ENCODE measurements at regions not wholly inside any gene's neighbourhood (a gene's known extent, or its start where the extent isn't known, plus 50 kb on each side); places are given as distances from the start of the nearest gene placed in this dataset.

GRCh38 chr10:112871021-112871420 is 79.0 kb upstream of the TCF7L2 start:
- DNase-seq (ENCODE audit: low spot score), result no peak

DNA sequence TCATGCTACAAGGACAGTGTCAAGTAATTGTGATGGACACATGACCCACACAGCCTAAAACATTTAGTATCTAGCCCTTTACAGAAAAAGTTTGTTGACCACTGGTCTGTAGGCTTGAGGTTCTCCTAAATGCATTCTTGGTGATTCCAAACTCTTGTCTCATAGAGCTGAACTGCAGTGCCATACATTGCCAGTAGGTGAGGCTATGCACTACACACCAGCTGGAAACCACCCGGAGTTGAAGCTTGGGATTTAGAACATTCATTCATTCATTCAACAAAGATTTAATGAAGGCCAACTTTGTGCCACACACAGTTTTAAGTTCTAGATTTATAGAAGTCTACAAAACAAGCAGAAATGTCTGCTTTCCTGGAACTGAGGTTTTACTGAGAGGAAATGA is 77.3 kb upstream of the TCF7L2 start:
- no peak for DNase-seq (ENCODE audit: low spot score)

DNA sequence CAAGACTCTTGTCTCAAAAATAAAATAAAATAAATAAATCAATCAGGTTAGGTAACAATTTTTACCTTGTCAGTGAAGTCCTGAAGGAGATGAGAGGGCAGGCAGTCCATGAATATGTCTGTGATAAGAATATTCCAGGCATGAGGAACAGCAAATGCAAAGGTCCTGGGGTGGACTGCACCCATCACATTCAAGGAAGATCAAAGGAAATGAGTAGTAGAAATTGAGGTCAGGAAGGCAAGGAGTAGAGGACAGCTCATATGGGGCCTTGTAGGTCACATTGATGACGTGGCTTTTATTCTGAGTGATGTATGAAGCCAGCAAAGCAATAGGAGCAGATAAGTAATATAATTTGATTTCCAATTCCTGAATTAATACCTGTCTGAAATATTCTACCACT is 76.5 kb upstream of the TCF7L2 start:
- DNase-seq (ENCODE audit: low spot score), result no peak

DNA sequence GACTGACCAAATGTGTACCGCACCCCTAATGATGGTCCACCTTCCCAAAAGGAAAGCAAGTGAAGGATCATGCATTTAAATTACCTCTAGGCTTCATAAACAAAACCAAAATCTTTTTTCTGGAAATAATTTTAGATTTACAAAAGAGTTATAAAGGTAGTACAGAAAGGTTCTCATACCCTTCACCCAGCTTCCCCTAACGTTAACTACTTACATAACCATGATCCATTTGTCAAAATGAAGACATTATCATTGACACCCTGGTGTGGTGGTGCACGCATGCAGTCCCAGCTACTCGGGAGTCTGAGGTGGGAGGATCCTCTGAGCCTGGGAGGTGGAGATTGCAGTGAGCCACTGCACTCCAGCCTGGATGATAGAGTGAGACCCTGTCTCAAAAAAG is 75.1 kb upstream of the TCF7L2 start:
- DNase-seq (ENCODE audit: low spot score), result no peak

DNA sequence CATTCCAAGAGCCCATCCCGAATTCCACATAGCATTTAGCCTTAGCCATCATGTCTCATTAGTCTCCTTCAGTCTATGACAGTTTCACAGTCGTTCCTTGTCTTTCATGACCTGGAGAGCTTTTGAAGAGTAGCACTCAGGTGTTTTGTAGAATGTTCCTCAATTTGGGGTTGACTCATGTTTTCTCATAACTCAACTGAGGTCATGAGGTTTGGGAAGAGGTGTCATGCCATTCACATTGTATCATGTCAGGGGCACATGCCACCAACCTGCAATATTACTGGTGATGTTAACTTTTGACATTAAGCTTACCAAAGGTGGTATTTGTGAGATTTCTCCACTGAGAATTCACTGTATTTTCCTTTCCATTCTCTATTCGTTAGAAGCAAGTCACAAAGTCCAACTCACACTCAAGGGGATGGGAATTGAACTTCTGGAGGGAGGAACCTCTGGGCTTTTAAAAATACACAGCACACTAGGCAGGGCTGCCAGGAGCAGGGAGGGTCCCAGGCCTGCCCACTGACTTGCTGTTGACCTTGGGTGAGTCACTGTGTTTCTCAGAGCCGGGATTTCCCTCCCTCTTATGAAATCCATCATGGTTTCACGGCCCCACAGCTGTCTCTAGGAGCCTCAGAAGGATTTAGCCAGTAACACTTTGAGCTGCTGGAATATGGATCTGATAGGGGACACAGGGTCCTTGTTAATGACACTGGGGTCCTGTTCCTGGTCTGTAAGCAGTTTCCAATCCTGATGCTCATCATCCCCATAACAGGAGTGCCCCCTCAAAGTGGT is 74.4 kb upstream of the TCF7L2 start:
- DNase-seq (ENCODE audit: low spot score), result no peak

DNA sequence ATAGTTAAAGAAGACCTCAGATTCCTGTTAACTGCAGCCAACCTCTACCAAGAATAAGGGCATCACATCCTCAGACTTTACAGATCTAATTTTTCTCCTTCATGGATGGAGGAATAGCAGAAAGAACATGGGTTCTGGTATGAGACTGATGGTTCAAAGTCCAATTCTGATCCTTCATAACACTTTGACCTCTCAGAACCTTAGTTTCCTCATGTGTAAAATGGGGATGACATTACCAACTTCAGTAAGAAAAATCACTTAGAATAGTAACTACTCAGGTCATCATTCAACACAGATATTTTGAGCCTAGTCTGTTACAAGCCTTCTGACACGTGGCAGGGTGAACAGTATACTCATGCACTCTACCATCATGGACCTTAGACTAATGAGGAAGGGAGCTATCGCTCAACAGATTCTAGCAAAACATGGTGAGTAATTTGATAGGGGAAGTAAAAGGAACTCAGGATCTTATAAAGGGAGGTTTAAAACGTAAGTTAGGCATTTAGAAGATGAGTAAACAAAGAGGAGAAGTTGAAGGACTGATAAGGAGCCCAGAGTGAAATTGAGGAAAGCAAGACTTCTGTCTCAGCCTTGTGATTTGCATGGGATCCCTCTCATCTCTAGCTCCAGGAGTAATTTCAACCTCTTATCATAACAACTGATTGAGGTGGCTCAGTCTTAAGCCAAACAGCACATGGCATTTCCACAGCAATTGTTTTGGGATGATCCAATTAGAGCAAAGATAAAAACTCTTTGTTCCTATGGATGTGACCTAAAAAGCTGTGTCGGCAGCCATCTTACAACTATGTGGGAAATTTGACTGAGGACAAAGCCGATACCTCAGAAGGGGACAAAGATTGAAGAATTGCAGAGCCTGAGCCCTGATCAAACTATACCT is 69.2 kb upstream of the TCF7L2 start:
- DNase-seq (ENCODE audit: low spot score), result no peak

GRCh38 chr10:112883360-112884178 is 66.5 kb upstream of the TCF7L2 start:
- DNase-seq (ENCODE audit: low spot score), result no peak

DNA sequence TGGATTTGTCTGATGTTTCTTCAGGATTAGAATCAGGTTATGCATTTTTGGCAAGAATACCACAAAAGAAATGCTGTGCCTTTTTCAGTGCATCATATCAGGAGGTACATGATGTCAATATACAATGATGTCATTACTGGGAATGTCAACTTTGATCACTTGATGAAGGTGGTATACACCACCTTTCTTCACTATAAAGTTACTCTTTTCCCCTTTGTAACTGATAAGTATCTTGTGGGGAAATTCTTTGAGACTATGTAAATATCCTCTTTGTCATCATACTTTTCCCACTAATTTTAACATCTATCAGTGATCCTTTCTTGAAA is 65.9 kb upstream of the TCF7L2 start:
- DNase-seq (ENCODE audit: low spot score), result no peak

- no peak for DNase-seq (ENCODE audit: low spot score)
Measured at GRCh38 chr10:112886463-112886862, 63.6 kb upstream of the TCF7L2 start.

DNA sequence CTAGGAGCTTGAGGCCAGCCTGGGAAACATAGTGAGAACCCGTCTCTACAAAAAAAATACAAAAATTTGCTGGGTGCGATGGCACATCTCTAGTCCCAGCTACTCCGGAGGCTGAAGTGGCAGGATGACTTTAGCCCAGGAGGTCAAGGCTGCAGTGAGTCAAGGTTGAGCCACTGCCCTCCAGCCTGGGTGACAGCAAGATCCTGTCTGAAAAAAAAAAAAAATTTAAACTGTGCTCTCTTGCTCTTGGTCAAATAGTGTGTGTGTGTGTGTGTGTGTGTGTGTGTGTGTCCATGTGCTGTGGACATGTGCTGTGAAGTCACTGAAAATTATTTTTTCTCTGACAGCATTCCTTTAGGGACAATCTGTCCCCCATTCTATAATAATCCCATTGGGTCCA is 62.1 kb upstream of the TCF7L2 start:
- DNase-seq (ENCODE audit: low spot score), result no peak

- DNase-seq (ENCODE audit: low spot score), result no peak
Measured at GRCh38 chr10:112895292-112895691, 54.8 kb upstream of the TCF7L2 start.

- DNase-seq (ENCODE audit: low spot score), result peak; percentile 78
Measured at GRCh38 chr10:112896273-112896672, 53.8 kb upstream of the TCF7L2 start.

DNA sequence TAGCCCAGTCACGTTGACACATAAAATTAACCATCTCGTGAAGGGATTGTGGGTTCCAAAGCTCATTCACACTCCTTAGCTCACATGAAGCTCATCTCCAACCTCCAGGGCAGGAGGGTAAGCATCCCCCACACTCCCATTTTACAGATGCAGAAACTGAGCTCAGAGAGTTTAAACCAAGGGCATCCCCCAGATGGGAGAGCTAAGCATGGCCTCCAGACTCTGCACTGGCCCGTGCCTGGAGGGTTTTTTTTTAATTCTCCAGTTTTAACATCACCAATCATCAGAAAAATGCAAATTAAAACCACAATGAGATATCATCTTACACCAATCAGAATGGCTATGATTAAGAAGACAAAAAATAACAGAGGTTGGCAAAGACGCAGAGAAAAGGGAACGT is 53.3 kb upstream of the TCF7L2 start:
- DNase-seq (ENCODE audit: low spot score), result no peak

- DNase-seq (ENCODE audit: low spot score), result peak; percentile 68
Measured at GRCh38 chr10:112898540-112899390, 51.3 kb upstream of the TCF7L2 start.

GRCh38 chr10:112899391-112900065 is 50.5 kb upstream of the TCF7L2 start:
- peak; percentile 11 for DNase-seq (ENCODE audit: low spot score)

Data from mucosa of gallbladder (tissue), 1 donor.